Gastrocnemius medialis (tissue), 4 donors: ENCODE measurements at regions not wholly inside any gene's neighbourhood (a gene's known extent, or its start where the extent isn't known, plus 50 kb on each side); places are given as distances from the start of the nearest gene placed in this dataset.

Source experiments
- ATAC-seq, 2 donors: fragments of 150-250 bp; one replicate each; pipeline ENCODE4 v1.9.1; 2016
- DNase-seq, 2 donors: peaks; one replicate each; pipeline ENCODE4 v3.0.0-alpha.2; 2019
- H3K27ac ChIP-seq, 4 donors: fragments of 200-600 bp; sonication (generic); 1 replicate in 1 of 4; 2 replicates in 3 of 4; pipeline ENCODE4 v1.5.1; 2016 to 2018; ENCODE audit warnings: mild to moderate bottlenecking in 2 of 4, moderate library complexity in 1 of 4
- H3K27me3 ChIP-seq, 3 donors: fragments of 200-600 bp; sonication (generic) in 2 of 3; 1 replicate in 1 of 3; 2 replicates in 2 of 3; pipeline versions ENCODE4 v1.5.1 to v1.6.0; 2016 to 2019; ENCODE audit warnings: mild to moderate bottlenecking in 1 of 3, moderate library complexity in 1 of 3
- H3K36me3 ChIP-seq, 2 donors: fragments of 200-600 bp; sonication (generic) in 1 of 2; one replicate each; pipeline ENCODE4 v1.5.1; 2017 to 2018
- H3K4me1 ChIP-seq, 2 donors: fragments of 200-600 bp; sonication (generic) in 1 of 2; one replicate each; pipeline ENCODE4 v1.5.1; 2016 to 2017; ENCODE audit warnings: mild to moderate bottlenecking in 2 of 2
- H3K4me3 ChIP-seq, 4 donors: fragments of 200-600 bp; sonication (generic) in 3 of 4; 1 replicate in 1 of 4; 2 replicates in 3 of 4; pipeline ENCODE4 v1.5.1; 2016 to 2019; ENCODE audit warnings: mild to moderate bottlenecking in 2 of 4
- H3K9me3 ChIP-seq, 3 donors: fragments of 200-600 bp; sonication (generic) in 2 of 3; 1 replicate in 1 of 3; 2 replicates in 2 of 3; pipeline ENCODE4 v1.5.1; 2016 to 2019
- POLR2A ChIP-seq, 2 donors: fragments of 450-650 bp; IDR thresholded peaks; one replicate each; pipeline ENCODE4 v1.6.1; 2017; ENCODE audit warnings: antibody characterized with exemption in 2 of 2, mild to moderate bottlenecking in 2 of 2, moderate library complexity in 2 of 2
- in situ Hi-C, 4 donors: fragments of 200-750 bp; cut with MboI; loops; one replicate each; pipeline versions ENCODE4 v1.15.0 to v1.8.0; 2017; ENCODE audit warnings: low sequenced_read_pairs in 4 of 4
- intact Hi-C: fragments of 100-400 bp; cut with DNase I; formaldehyde crosslinking; loops from one replicate; pipeline ENCODE4 v1.15.1; 2023; ENCODE audit warnings: low total_unique reads
- TF ChIP-seq, protein P1 (sequence below), 5 experiments: fragments of 450-650 bp in 3 of 5; fragments of 200-600 bp in 2 of 5; sonication (generic) in 2 of 5; IDR thresholded peaks in 4 of 5; conservative IDR thresholded peaks in 1 of 5; 1 replicate in 4 of 5; 2 replicates in 1 of 5; pipeline ENCODE4 v1.5.1; 2016 to 2019; ENCODE audit warnings: antibody characterized with exemption in 5 of 5, mild to moderate bottlenecking in 3 of 5, moderate library complexity in 3 of 5

GRCh38 chr2:121082191-121082590, 202.8 kb downstream of the TFCP2L1 start:
- ATAC-seq (no peak), DNase-seq (no peak)
- Histone ChIP-seq H3K36me3 (no peaks in the 10 kb centered on the region), H3K27me3 (no peaks in the 10 kb centered on the region), H3K27ac (no peak overlapping the region), H3K4me3 (no peak overlapping the region), H3K4me1 (no peaks in the 10 kb centered on the region), H3K9me3 (no peaks in the 10 kb centered on the region)
- intact Hi-C loops = no loop called here
- no peak for TF ChIP-seq POLR2A (IDR thresholded peaks at IDR 0.05)
- TF ChIP-seq, protein P1, sequence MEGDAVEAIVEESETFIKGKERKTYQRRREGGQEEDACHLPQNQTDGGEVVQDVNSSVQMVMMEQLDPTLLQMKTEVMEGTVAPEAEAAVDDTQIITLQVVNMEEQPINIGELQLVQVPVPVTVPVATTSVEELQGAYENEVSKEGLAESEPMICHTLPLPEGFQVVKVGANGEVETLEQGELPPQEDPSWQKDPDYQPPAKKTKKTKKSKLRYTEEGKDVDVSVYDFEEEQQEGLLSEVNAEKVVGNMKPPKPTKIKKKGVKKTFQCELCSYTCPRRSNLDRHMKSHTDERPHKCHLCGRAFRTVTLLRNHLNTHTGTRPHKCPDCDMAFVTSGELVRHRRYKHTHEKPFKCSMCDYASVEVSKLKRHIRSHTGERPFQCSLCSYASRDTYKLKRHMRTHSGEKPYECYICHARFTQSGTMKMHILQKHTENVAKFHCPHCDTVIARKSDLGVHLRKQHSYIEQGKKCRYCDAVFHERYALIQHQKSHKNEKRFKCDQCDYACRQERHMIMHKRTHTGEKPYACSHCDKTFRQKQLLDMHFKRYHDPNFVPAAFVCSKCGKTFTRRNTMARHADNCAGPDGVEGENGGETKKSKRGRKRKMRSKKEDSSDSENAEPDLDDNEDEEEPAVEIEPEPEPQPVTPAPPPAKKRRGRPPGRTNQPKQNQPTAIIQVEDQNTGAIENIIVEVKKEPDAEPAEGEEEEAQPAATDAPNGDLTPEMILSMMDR (IDR thresholded peaks at IDR 0.05 in 4 of 5, conservative IDR thresholded peaks at IDR 0.05 in 1 of 5) = no peak
- in situ Hi-C loops = loop anchor here in 1 of 4 donors (5.0 to 25.0 kb wide), 3 partner anchors 280 to 745 kb away; partner anchors contain the start of gene INHBB

GRCh38 chr2:121084130-121084680, 200.8 kb downstream of the TFCP2L1 start:
- Histone ChIP-seq H3K4me3 (no peak overlapping the region), H3K9me3 (no peaks in the 10 kb centered on the region), H3K27me3 (no peaks in the 10 kb centered on the region), H3K36me3 (no peaks in the 10 kb centered on the region), H3K4me1 (peaks cover 0 to 4% of the 10 kb centered on the region in 2 donors), H3K27ac (no peak overlapping the region)
- DNase-seq (no peak), ATAC-seq (no peak)
- intact Hi-C loops = no loop called here
- TF ChIP-seq, protein P1 (IDR thresholded peaks at IDR 0.05 in 4 of 5, conservative IDR thresholded peaks at IDR 0.05 in 1 of 5) = no peak
- no peak for TF ChIP-seq POLR2A (IDR thresholded peaks at IDR 0.05)
- in situ Hi-C loops = loop anchor here in 1 of 4 donors (5.0 to 25.0 kb wide), 3 partner anchors 278 to 747 kb away; partner anchors contain the start of gene INHBB

GRCh38 chr2:121085801-121086200, 199.2 kb downstream of the TFCP2L1 start:
- intact Hi-C loops (no loop called here), in situ Hi-C loops (loop anchor here in 1 of 4 donors (25.0 kb wide), 2 partner anchors 276 to 748 kb away; partner anchors contain the start of gene INHBB)
- Histone ChIP-seq H3K4me1 (peaks cover 0 to 4% of the 10 kb centered on the region in 2 donors), H3K36me3 (no peaks in the 10 kb centered on the region), H3K4me3 (no peak overlapping the region), H3K27ac (no peak overlapping the region), H3K9me3 (no peaks in the 10 kb centered on the region), H3K27me3 (no peaks in the 10 kb centered on the region)
- TF ChIP-seq, protein P1 (IDR thresholded peaks at IDR 0.05 in 4 of 5, conservative IDR thresholded peaks at IDR 0.05 in 1 of 5) = no peak
- TF ChIP-seq POLR2A (IDR thresholded peaks at IDR 0.05) = no peak
- no peak for ATAC-seq
- DNase-seq = no peak

DNA sequence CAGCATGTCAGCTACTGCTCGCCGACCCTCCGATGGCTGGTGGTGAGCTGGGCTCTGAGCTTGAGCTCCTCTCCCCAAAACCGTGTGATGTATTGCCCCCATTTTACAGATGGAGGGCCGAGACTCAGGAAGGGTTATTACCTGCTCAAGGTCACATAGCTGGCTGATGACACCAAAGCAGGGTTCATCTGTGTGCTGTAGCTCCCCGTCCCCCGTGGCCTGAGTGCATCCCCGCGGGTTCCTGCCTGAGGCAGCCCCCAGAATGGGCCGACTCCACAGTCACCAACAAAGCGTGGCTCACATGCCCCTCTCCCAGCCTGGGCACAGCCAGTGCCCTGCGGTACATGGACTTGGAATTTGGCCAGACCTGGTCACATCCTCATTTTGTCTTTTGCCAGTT, 198.6 kb downstream of the TFCP2L1 start:
- Histone ChIP-seq H3K36me3 (no peaks in the 10 kb centered on the region), H3K27me3 (no peaks in the 10 kb centered on the region), H3K4me1 (peaks cover 0 to 4% of the 10 kb centered on the region in 2 donors), H3K4me3 (no peak overlapping the region), H3K27ac (no peak overlapping the region), H3K9me3 (no peaks in the 10 kb centered on the region)
- intact Hi-C loops (no loop called here), in situ Hi-C loops (loop anchor here in 1 of 4 donors (25.0 kb wide), 2 partner anchors 276 to 749 kb away; partner anchors contain the start of gene INHBB)
- DNase-seq (no peak), ATAC-seq (no peak)
- TF ChIP-seq, protein P1 (IDR thresholded peaks at IDR 0.05 in 4 of 5, conservative IDR thresholded peaks at IDR 0.05 in 1 of 5) = no peak
- TF ChIP-seq POLR2A (IDR thresholded peaks at IDR 0.05) = no peak
